K562 (cell line): ENCODE measurements at regions not wholly inside any gene's neighbourhood (a gene's known extent, or its start where the extent isn't known, plus 50 kb on each side); places are given as distances from the start of the nearest gene placed in this dataset.

ENCODE experiments used
- ARNT ChIP-seq, 2 experiments: fragments of 450-650 bp; IDR thresholded peaks; 2 replicates each; pipeline ENCODE4 v1.6.1; 2016; ENCODE audit warnings: mild to moderate bottlenecking in 1 of 2
- FOXM1 ChIP-seq, 2 experiments: fragments of 450-650 bp in 1 of 2; sonication (generic) in 1 of 2; formaldehyde crosslinking in 1 of 2; IDR thresholded peaks; 2 replicates each; pipeline versions ENCODE4 v1.6.1 to v1.9.0; 2017 to 2022; ENCODE audit warnings: low read depth in 2 of 2, mild to moderate bottlenecking in 2 of 2, missing genetic modification reagents in 1 of 2, moderate library complexity in 1 of 2
- MEF2D ChIP-seq: conservative IDR thresholded peaks from 2 replicates; pipeline ENCODE4 v1.6.1; 2016; ENCODE audit warnings: low read depth, missing genetic modification characterization, missing compliant biosample characterization
- PHF21A ChIP-seq: fragments of 450-650 bp; IDR thresholded peaks from 2 replicates; pipeline ENCODE4 v1.6.1; 2017; ENCODE audit warnings: low read depth, borderline replicate concordance
- POLR2H ChIP-seq: IDR thresholded peaks from 2 replicates; pipeline ENCODE4 v1.6.1; 2016; ENCODE audit warnings: missing genetic modification characterization, low read depth, mild to moderate bottlenecking, control low read depth, missing compliant biosample characterization, moderate library complexity
- SOX6 ChIP-seq: fragments of 450-650 bp; IDR thresholded peaks from 2 replicates; pipeline ENCODE4 v1.6.1; 2014; ENCODE audit warnings: mild to moderate bottlenecking
- ZNF282 ChIP-seq: sonication (generic); formaldehyde crosslinking; IDR thresholded peaks from 2 replicates; pipeline ENCODE4 v1.8.1; 2023; ENCODE audit warnings: missing genetic modification reagents
- ZNF324 ChIP-seq: fragments of 250-450 bp; sonication (Bioruptor Pico); IDR thresholded peaks from 2 replicates; pipeline ENCODE4 v1.4.0; 2020; ENCODE audit warnings: mild to moderate bottlenecking
- TF ChIP-seq, protein P1 (sequence below): fragments of 450-650 bp; IDR thresholded peaks from 2 replicates; pipeline ENCODE4 v1.6.1; 2016; ENCODE audit warnings: low read depth
- TF ChIP-seq, protein P2 (sequence below), 2 experiments: fragments of 450-650 bp; IDR thresholded peaks; 2 replicates each; pipeline ENCODE4 v1.6.1; 2016
- TF ChIP-seq, protein P3 (sequence below): sonication (generic); formaldehyde crosslinking; IDR thresholded peaks from 2 replicates; pipeline ENCODE4 v1.8.0; 2022; ENCODE audit warnings: missing genetic modification reagents, mild to moderate bottlenecking, borderline replicate concordance
- TF ChIP-seq, protein P4 (sequence below): fragments of 450-650 bp; IDR thresholded peaks from 2 replicates; pipeline ENCODE4 v1.6.1; 2016; ENCODE audit warnings: missing biosample characterization, missing genetic modification characterization

DNA sequence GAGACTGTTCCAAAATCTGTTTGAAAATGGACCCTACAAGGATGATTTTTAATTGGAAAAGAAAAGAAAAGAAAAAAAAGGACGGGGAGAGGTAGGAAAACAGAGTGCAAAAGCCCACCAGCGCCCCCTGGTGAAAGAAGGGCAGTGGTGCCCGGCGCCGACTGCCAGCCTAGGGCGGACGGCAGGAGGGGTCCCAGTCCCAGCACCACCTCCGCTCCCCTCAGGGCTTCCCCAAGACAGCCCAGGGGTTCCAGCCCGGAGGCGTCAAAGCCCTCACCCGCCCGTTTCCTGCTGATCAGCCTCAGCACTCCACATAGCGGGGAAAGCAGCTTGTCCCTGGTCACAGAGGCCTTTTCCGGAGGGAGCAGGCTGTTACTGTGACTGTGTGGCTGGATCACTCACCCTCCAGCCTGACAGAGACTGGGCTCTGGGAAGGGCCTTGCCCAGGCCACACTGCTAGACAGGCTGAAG lies 213.9 kb downstream of the TFCP2L1 start (continued):
- TF ChIP-seq, protein P1, sequence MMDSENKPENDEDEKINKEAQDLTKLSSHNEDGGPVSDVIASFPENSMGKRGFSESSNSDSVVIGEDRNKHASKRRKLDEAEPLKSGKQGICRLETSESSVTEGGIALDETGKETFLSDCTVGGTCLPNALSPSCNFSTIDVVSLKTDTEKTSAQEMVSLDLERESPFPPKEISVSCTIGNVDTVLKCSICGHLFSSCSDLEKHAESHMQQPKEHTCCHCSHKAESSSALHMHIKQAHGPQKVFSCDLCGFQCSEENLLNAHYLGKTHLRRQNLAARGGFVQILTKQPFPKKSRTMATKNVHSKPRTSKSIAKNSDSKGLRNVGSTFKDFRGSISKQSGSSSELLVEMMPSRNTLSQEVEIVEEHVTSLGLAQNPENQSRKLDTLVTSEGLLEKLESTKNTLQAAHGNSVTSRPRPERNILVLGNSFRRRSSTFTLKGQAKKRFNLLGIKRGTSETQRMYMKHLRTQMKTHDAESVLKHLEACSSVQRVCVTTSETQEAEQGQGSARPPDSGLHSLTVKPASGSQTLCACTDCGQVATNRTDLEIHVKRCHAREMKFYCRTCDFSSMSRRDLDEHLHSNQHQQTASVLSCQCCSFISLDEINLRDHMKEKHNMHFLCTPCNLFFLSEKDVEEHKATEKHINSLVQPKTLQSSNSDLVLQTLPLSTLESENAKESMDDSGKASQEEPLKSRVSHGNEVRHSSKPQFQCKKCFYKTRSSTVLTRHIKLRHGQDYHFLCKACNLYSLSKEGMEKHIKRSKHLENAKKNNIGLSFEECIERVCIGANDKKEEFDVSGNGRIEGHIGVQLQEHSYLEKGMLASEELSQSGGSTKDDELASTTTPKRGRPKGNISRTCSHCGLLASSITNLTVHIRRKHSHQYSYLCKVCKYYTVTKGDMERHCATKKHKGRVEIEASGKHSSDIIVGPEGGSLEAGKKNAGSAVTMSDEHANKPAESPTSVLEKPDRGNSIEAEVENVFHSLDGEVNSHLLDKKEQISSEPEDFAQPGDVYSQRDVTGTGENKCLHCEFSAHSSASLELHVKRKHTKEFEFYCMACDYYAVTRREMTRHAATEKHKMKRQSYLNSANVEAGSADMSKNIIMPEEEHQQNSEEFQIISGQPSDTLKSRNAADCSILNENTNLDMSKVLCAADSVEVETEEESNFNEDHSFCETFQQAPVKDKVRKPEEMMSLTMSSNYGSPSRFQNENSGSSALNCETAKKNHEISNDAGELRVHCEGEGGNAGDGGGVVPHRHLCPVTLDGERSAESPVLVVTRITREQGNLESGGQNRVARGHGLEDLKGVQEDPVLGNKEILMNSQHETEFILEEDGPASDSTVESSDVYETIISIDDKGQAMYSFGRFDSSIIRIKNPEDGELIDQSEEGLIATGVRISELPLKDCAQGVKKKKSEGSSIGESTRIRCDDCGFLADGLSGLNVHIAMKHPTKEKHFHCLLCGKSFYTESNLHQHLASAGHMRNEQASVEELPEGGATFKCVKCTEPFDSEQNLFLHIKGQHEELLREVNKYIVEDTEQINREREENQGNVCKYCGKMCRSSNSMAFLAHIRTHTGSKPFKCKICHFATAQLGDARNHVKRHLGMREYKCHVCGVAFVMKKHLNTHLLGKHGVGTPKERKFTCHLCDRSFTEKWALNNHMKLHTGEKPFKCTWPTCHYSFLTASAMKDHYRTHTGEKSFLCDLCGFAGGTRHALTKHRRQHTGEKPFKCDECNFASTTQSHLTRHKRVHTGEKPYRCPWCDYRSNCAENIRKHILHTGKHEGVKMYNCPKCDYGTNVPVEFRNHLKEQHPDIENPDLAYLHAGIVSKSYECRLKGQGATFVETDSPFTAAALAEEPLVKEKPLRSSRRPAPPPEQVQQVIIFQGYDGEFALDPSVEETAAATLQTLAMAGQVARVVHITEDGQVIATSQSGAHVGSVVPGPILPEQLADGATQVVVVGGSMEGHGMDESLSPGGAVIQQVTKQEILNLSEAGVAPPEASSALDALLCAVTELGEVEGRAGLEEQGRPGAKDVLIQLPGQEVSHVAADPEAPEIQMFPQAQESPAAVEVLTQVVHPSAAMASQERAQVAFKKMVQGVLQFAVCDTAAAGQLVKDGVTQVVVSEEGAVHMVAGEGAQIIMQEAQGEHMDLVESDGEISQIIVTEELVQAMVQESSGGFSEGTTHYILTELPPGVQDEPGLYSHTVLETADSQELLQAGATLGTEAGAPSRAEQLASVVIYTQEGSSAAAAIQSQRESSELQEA = no peak
- TF ChIP-seq ZNF324 (CRISPR knock-in tag) (no peak), PHF21A (no peak), FOXM1 (IDR thresholded peaks at IDR 0.05; ENCODE audit: low read depth) (no peak), FOXM1 (CRISPR knock-in tag; IDR thresholded peaks at IDR 0.05; ENCODE audit: low read depth) (no peak), POLR2H (tag) (no peak), MEF2D (tag) (no peak), ARNT (IDR thresholded peaks at IDR 0.05) (no peak), ZNF282 (CRISPR knock-in tag) (no peak), SOX6 (no peak)
- TF ChIP-seq, protein P2, sequence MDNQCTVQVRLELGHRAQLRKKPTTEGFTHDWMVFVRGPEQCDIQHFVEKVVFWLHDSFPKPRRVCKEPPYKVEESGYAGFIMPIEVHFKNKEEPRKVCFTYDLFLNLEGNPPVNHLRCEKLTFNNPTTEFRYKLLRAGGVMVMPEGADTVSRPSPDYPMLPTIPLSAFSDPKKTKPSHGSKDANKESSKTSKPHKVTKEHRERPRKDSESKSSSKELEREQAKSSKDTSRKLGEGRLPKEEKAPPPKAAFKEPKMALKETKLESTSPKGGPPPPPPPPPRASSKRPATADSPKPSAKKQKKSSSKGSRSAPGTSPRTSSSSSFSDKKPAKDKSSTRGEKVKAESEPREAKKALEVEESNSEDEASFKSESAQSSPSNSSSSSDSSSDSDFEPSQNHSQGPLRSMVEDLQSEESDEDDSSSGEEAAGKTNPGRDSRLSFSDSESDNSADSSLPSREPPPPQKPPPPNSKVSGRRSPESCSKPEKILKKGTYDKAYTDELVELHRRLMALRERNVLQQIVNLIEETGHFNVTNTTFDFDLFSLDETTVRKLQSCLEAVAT (IDR thresholded peaks at IDR 0.05) = no peak
- TF ChIP-seq, protein P3, sequence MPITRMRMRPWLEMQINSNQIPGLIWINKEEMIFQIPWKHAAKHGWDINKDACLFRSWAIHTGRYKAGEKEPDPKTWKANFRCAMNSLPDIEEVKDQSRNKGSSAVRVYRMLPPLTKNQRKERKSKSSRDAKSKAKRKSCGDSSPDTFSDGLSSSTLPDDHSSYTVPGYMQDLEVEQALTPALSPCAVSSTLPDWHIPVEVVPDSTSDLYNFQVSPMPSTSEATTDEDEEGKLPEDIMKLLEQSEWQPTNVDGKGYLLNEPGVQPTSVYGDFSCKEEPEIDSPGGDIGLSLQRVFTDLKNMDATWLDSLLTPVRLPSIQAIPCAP (CRISPR knock-in tag) = no peak
- TF ChIP-seq, protein P4, sequence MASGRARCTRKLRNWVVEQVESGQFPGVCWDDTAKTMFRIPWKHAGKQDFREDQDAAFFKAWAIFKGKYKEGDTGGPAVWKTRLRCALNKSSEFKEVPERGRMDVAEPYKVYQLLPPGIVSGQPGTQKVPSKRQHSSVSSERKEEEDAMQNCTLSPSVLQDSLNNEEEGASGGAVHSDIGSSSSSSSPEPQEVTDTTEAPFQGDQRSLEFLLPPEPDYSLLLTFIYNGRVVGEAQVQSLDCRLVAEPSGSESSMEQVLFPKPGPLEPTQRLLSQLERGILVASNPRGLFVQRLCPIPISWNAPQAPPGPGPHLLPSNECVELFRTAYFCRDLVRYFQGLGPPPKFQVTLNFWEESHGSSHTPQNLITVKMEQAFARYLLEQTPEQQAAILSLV = no peak
